HEK293 (cell line): ENCODE measurements at regions not wholly inside any gene's neighbourhood (a gene's known extent, or its start where the extent isn't known, plus 50 kb on each side); places are given as distances from the start of the nearest gene placed in this dataset.

Source experiments
- CTCF ChIP-seq: fragments of 450-650 bp; formaldehyde crosslinking; IDR thresholded peaks from 2 replicates; pipeline ENCODE4 v1.5.1; 2016; ENCODE audit warnings: missing biosample characterization, missing genetic modification characterization
- MYNN ChIP-seq: fragments of 450-650 bp; formaldehyde crosslinking; IDR thresholded peaks from 2 replicates; pipeline ENCODE4 v1.5.1; 2016; ENCODE audit warnings: missing biosample characterization, missing genetic modification characterization, borderline replicate concordance
- OVOL3 ChIP-seq: fragments of 450-650 bp; formaldehyde crosslinking; IDR thresholded peaks from 2 replicates; pipeline ENCODE4 v1.5.1; 2016; ENCODE audit warnings: missing biosample characterization, missing genetic modification characterization
- ZFP37 ChIP-seq: fragments of 450-650 bp; formaldehyde crosslinking; IDR thresholded peaks from 2 replicates; pipeline ENCODE4 v1.5.1; 2016; ENCODE audit warnings: missing biosample characterization, missing genetic modification characterization
- ZFP41 ChIP-seq: fragments of 450-650 bp; formaldehyde crosslinking; IDR thresholded peaks from 2 replicates; pipeline ENCODE4 v1.5.1; 2016; ENCODE audit warnings: missing biosample characterization, missing genetic modification characterization, borderline replicate concordance
- ZNF221 ChIP-seq: fragments of 450-650 bp; formaldehyde crosslinking; IDR thresholded peaks from 2 replicates; pipeline ENCODE4 v1.5.1; 2017; ENCODE audit warnings: missing biosample characterization, missing genetic modification characterization, borderline replicate concordance
- ZNF239 ChIP-seq: fragments of 450-650 bp; formaldehyde crosslinking; IDR thresholded peaks from 2 replicates; pipeline ENCODE4 v1.5.1; 2016; ENCODE audit warnings: missing biosample characterization, missing genetic modification characterization
- ZNF521 ChIP-seq: fragments of 450-650 bp; formaldehyde crosslinking; IDR thresholded peaks from 2 replicates; pipeline ENCODE4 v1.5.1; 2017; ENCODE audit warnings: missing biosample characterization, mild to moderate bottlenecking, missing genetic modification characterization
- ZNF529 ChIP-seq: fragments of 450-650 bp; formaldehyde crosslinking; IDR thresholded peaks from 2 replicates; pipeline ENCODE4 v1.5.1; 2017; ENCODE audit warnings: missing genetic modification characterization, missing biosample characterization; ENCODE audit not compliant: insufficient replicate concordance

GRCh38 chr3:43159131-43159875 is 53.4 kb upstream of the POMGNT2 start:
- TF ChIP-seq CTCF (tag by site-specific recombination) (no peak), ZNF521 (tag by site-specific recombination) (no peak), OVOL3 (tag by site-specific recombination) (no peak), MYNN (tag by site-specific recombination) (no peak), ZNF221 (no peak), ZNF529 (no peak), ZFP37 (tag by site-specific recombination) (no peak), ZNF239 (tag by site-specific recombination) (no peak), ZFP41 (no peak)
